Transverse colon (tissue), 4 donors: ENCODE measurements at regions not wholly inside any gene's neighbourhood (a gene's known extent, or its start where the extent isn't known, plus 50 kb on each side); places are given as distances from the start of the nearest gene placed in this dataset.

Source experiments
- DNase-seq: peaks from one replicate; pipeline ENCODE4 v3.0.0-alpha.2; 2019
- H3K27ac ChIP-seq, 4 donors: fragments of 200-600 bp; sonication (generic); 2 replicates each; pipeline ENCODE4 v1.5.1; 2016 to 2018; ENCODE audit warnings: inconsistent platforms in 4 of 4
- H3K27me3 ChIP-seq: fragments of 200-600 bp; sonication (generic); 2 replicates; pipeline ENCODE4 v1.5.1; 2017; ENCODE audit warnings: inconsistent platforms
- H3K36me3 ChIP-seq, 4 donors: fragments of 200-600 bp; sonication (generic); 2 replicates each; pipeline ENCODE4 v1.5.1; 2017 to 2019; ENCODE audit warnings: inconsistent platforms in 4 of 4
- H3K4me1 ChIP-seq, 4 donors: fragments of 200-600 bp; sonication (generic); 2 replicates each; pipeline ENCODE4 v1.5.1; 2017 to 2020; ENCODE audit warnings: inconsistent platforms in 4 of 4
- H3K4me3 ChIP-seq, 4 donors: fragments of 200-600 bp; sonication (generic); 1 replicate in 1 of 4; 2 replicates in 3 of 4; pipeline versions ENCODE4 v1.5.1 to v1.6.1; 2017 to 2019; ENCODE audit warnings: inconsistent platforms in 4 of 4
- H3K9me3 ChIP-seq, 2 donors: fragments of 200-600 bp; sonication (generic); 2 replicates each; pipeline ENCODE4 v1.5.1; 2017 to 2019; ENCODE audit warnings: inconsistent platforms in 2 of 2
- CTCF ChIP-seq, 5 experiments: fragments of 200-600 bp in 3 of 5; fragments of 450-650 bp in 2 of 5; sonication (generic) in 3 of 5; IDR thresholded peaks; 1 replicate in 2 of 5; 2 replicates in 3 of 5; pipeline ENCODE4 v1.5.1; 2016 to 2017; ENCODE audit warnings: antibody characterized with exemption in 5 of 5, inconsistent platforms in 3 of 5, mild to moderate bottlenecking in 2 of 5, moderate library complexity in 1 of 5
- EP300 ChIP-seq: sonication (generic); formaldehyde crosslinking; IDR thresholded peaks from one replicate; pipeline ENCODE4 v1.6.1; 2017; ENCODE audit warnings: antibody characterized with exemption, low read depth
- POLR2A ChIP-seq: fragments of 450-650 bp; IDR thresholded peaks from one replicate; pipeline ENCODE4 v1.6.1; 2016; ENCODE audit warnings: antibody characterized with exemption, mild to moderate bottlenecking, moderate library complexity
- POLR2AphosphoS5 ChIP-seq, 3 donors: sonication (generic); formaldehyde crosslinking; IDR thresholded peaks; one replicate each; pipeline ENCODE4 v1.6.1; 2016; ENCODE audit warnings: antibody characterized with exemption in 3 of 3
- WGBS, 2 donors: methylation state at CpG; one replicate each; pipeline ENCODE4 v1.1.5; 2018; ENCODE audit warnings: low coverage in 1 of 2; 5-methylcytosine and 5-hydroxymethylcytosine counted together
- in situ Hi-C, 4 donors: fragments of 200-750 bp; cut with MboI; loops; one replicate each; pipeline versions ENCODE4 v1.15.0 to v1.15.1; 2017; ENCODE audit warnings: low sequenced_read_pairs in 3 of 4, low pct_ligation_motif_present in 1 of 4, low pct_unique_long_range_greater_than_20kb in 1 of 4
- intact Hi-C: fragments of 100-400 bp; cut with DNase I; formaldehyde crosslinking; loops from one replicate; pipeline ENCODE4 v1.15.1; 2023; ENCODE audit warnings: low total_unique reads

- 58% methylated on average over 2 to 3 of the region's 3 CpGs for WGBS, 2 donors
- no peak overlapping the region for H3K27ac ChIP-seq
- intact Hi-C loops: no loop called here
Observed at GRCh38 chr4:158080354-158080753, 92.5 kb downstream of the GASK1B start.

GRCh38 chr4:158079661-158080060, 93.2 kb downstream of the GASK1B start:
- no peak overlapping the region for H3K27ac ChIP-seq
- in situ Hi-C loops (no loop called here), intact Hi-C loops (no loop called here)
- no peak for DNase-seq
- H3K4me1 ChIP-seq: no peaks in the 10 kb centered on the region
- TF ChIP-seq POLR2AphosphoS5 (IDR thresholded peaks at IDR 0.05) (peak in 1 of 3 donors; percentile 13), EP300 (no peak)
- H3K27me3 ChIP-seq: no peaks in the 10 kb centered on the region
- H3K36me3 ChIP-seq: no peaks in the 10 kb centered on the region
- H3K9me3 ChIP-seq: no peaks in the 10 kb centered on the region
- WGBS, 2 donors: 40 to 53% methylated on average over 1 to 2 of the region's 2 CpGs
- no peak overlapping the region for H3K4me3 ChIP-seq

More at GRCh38 chr4:158080354-158080753, 92.5 kb downstream of the GASK1B start:
- in situ Hi-C loops: no loop called here
- H3K36me3 ChIP-seq: no peaks in the 10 kb centered on the region
- no peaks in the 10 kb centered on the region for H3K4me1 ChIP-seq
- DNase-seq: no peak
- H3K9me3 ChIP-seq: no peaks in the 10 kb centered on the region
- no peak overlapping the region for H3K4me3 ChIP-seq
- no peak for TF ChIP-seq CTCF (IDR thresholded peaks at IDR 0.05)
- no peak for TF ChIP-seq POLR2A
- TF ChIP-seq EP300: no peak
- no peak for TF ChIP-seq POLR2AphosphoS5 (IDR thresholded peaks at IDR 0.05)
- H3K27me3 ChIP-seq: no peaks in the 10 kb centered on the region

- H3K27ac ChIP-seq: no peak overlapping the region
- H3K27me3 ChIP-seq: no peaks in the 10 kb centered on the region
- in situ Hi-C loops (no loop called here), intact Hi-C loops (no loop called here)
- no peaks in the 10 kb centered on the region for H3K4me1 ChIP-seq
- 83 to 90% methylated on average over 2 of the region's 2 CpGs for WGBS, 2 donors
- no peaks in the 10 kb centered on the region for H3K9me3 ChIP-seq
- H3K36me3 ChIP-seq: no peaks in the 10 kb centered on the region
- no peak for TF ChIP-seq EP300
- no peak overlapping the region for H3K4me3 ChIP-seq
- no peak for DNase-seq
Observed at GRCh38 chr4:158077835-158078234, 95.0 kb downstream of the GASK1B start.

GRCh38 chr4:158074851-158075250, 98.0 kb downstream of the GASK1B start:
- H3K36me3 ChIP-seq: no peaks in the 10 kb centered on the region
- in situ Hi-C loops (no loop called here), intact Hi-C loops (no loop called here)
- no peaks in the 10 kb centered on the region for H3K4me1 ChIP-seq
- WGBS, 2 donors: 90 to 91% methylated on average over 5 of the region's 5 CpGs
- H3K27me3 ChIP-seq: no peaks in the 10 kb centered on the region
- no peak overlapping the region for H3K4me3 ChIP-seq
- DNase-seq: no peak
- TF ChIP-seq CTCF (IDR thresholded peaks at IDR 0.05) (no peak), EP300 (no peak), POLR2AphosphoS5 (IDR thresholded peaks at IDR 0.05) (no peak), POLR2A (no peak)
- H3K27ac ChIP-seq: no peak overlapping the region
- H3K9me3 ChIP-seq: no peaks in the 10 kb centered on the region

GRCh38 chr4:158071931-158072330, 100.9 kb downstream of the GASK1B start:
- WGBS, 2 donors: 67 to 79% methylated on average over 4 of the region's 4 CpGs
- H3K4me3 ChIP-seq: no peak overlapping the region
- no peak overlapping the region for H3K27ac ChIP-seq
- no peaks in the 10 kb centered on the region for H3K9me3 ChIP-seq
- DNase-seq: no peak
- H3K4me1 ChIP-seq: no peaks in the 10 kb centered on the region
- intact Hi-C loops (no loop called here), in situ Hi-C loops (no loop called here)
- TF ChIP-seq CTCF (IDR thresholded peaks at IDR 0.05) (no peak), POLR2AphosphoS5 (IDR thresholded peaks at IDR 0.05) (no peak), EP300 (no peak), POLR2A (no peak)
- H3K36me3 ChIP-seq: no peaks in the 10 kb centered on the region
- no peaks in the 10 kb centered on the region for H3K27me3 ChIP-seq
